ENCODE measurements at regions not wholly inside any gene's neighbourhood (a gene's known extent, or its start where the extent isn't known, plus 50 kb on each side); places are given as distances from the start of the nearest gene placed in this dataset.

DNA sequence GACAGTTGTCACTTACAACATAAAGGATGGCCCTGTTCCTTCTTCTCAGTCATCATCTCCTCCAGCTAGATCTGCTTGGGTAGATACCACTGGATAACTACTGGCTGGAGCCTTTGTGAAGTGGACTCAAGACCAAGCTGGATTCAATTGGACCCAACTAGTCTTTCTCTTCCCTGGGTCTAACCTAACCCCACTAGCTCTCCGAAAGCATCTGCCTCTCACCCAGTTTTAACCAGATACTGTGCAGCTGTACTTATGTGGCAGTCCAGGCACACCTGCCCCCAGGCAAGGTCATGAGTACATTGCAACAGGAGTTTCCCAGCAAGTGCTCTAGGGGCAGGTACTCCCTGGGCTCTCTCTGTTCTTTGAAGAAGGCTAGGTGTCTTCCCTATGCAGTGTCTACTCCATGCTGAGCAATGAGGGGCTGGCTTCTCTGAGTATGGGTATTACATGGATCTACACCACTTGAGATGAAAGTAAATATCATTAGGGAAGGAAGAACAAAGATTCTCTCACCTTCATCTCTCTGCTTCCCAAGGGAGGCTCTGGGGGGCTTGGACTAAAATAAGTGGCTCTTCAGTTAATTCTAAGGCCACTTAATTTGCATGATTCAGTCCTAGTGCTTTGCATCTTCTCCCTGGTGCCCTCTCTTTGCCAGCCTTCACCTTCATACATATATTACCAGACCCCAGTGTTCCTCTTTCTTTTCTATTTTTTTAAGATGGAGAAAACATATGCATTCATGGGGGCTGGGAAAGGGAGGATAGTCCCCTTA is 236.1 kb downstream of the NXPE2 start:
- DNase-seq (ENCODE audit: low read depth), result no peak
- H3K4me3 ChIP-seq (ENCODE audit: low read depth, low read length), result no peak overlapping the region
- TF ChIP-seq, protein P1, sequence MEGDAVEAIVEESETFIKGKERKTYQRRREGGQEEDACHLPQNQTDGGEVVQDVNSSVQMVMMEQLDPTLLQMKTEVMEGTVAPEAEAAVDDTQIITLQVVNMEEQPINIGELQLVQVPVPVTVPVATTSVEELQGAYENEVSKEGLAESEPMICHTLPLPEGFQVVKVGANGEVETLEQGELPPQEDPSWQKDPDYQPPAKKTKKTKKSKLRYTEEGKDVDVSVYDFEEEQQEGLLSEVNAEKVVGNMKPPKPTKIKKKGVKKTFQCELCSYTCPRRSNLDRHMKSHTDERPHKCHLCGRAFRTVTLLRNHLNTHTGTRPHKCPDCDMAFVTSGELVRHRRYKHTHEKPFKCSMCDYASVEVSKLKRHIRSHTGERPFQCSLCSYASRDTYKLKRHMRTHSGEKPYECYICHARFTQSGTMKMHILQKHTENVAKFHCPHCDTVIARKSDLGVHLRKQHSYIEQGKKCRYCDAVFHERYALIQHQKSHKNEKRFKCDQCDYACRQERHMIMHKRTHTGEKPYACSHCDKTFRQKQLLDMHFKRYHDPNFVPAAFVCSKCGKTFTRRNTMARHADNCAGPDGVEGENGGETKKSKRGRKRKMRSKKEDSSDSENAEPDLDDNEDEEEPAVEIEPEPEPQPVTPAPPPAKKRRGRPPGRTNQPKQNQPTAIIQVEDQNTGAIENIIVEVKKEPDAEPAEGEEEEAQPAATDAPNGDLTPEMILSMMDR (IDR thresholded peaks at IDR 0.05; ENCODE audit: insufficient read depth, low read length, poor library complexity, severe bottlenecking), result no peak
- H3K36me3 ChIP-seq (ENCODE audit: control insufficient read depth, insufficient read depth, low read length), result no peaks in the 10 kb centered on the region
- no peaks in the 10 kb centered on the region for H3K27me3 ChIP-seq (ENCODE audit: control insufficient read depth, insufficient read depth, low read length)

DNA sequence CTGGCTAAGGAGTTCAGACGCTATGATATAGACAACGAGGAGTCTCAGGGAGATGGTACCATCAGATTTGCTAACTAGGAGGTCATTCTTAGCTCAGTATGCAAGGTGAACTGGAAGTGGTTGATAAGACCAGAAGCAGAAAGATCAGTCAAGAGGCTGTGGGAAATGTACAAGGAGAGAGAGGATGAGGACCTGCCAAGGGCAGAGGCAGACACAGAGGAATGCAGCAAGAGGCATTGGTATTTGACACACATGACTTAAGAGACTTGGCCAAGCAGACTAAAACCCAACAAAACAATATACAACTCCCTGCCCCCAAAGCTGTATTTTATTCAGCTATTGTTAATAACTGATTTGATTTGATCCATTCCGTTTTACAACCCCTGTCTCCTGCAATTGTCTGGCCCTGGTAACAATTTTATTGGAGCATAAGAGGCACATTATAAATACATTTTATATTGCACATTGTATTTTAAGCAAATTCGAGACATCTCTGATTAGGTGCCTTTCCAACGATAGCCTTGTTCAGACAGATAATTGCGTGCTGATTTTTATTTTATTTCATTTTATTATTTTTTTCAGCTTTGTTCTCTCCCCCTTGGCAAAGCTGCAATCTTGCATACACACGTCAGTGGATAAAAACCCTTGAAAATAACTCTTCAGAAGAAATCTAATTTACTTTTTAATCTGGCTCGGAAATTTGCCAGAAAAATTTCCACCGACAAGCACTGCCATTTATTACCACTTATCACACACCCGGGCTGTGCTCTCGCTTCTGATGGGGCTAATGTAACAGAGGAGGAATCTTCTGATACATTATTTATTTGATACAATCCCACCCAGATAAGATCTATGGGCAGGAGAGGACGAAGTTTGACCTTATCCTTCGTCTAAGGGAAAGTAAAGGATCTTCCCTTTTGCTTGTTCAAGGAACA is 237.8 kb downstream of the NXPE2 start:
- DNase-seq (ENCODE audit: low read depth), result no peak

DNA sequence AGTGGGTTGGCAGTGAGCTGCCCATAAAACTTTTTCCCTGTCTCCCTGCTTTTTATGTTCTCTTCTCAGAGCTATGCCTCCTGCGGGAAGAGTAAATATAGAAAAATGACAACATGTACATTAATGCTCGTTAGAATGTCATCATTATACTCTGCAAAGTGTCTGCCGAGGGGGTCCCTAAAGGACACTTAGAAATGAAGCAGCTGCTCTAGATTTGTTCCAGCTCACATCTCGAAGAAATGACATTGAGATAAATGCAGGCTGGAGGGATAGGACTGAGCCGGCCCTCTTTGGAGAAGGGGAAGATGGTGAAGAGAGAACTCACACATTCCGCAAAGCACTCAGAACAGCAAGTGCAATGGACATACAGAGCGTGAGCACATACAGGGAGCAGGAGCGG is 240.0 kb downstream of the NXPE2 start:
- no peaks in the 10 kb centered on the region for H3K27me3 ChIP-seq (ENCODE audit: control insufficient read depth, insufficient read depth, low read length)
- TF ChIP-seq, protein P1 (IDR thresholded peaks at IDR 0.05; ENCODE audit: insufficient read depth, low read length, poor library complexity, severe bottlenecking), result no peak
- no peaks in the 10 kb centered on the region for H3K36me3 ChIP-seq (ENCODE audit: control insufficient read depth, insufficient read depth, low read length)
- DNase-seq (ENCODE audit: low read depth), result no peak
- H3K4me3 ChIP-seq (ENCODE audit: low read depth, low read length), result no peak overlapping the region

More for the DNA sequence above, 237.8 kb downstream of the NXPE2 start:
- Histone ChIP-seq H3K27me3 (ENCODE audit: control insufficient read depth, insufficient read depth, low read length) (no peaks in the 10 kb centered on the region), H3K4me3 (ENCODE audit: low read depth, low read length) (no peak overlapping the region), H3K36me3 (ENCODE audit: control insufficient read depth, insufficient read depth, low read length) (no peaks in the 10 kb centered on the region)
- TF ChIP-seq, protein P1 (IDR thresholded peaks at IDR 0.05; ENCODE audit: insufficient read depth, low read length, poor library complexity, severe bottlenecking), result no peak

DNA sequence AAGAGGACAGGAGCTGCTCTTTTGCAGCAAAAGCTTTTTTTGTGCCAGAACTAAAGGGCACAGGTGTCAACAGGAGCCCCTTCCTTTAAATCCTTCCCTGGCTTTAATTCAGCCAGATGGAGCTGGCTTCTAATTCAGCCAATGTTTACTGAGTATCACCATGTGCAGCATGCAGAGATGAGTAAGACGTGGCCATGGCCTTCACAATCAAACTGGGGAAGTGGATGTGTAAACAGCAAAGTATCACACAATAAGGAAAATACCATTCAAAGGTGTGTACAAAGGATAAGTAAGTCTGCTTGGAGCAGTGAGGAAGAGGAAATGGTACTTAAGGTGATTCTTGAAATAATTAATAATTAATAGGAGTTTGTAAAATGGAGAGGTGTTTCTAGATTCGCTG is 243.4 kb downstream of the NXPE2 start:
- no peak for DNase-seq (ENCODE audit: low read depth)
- Histone ChIP-seq H3K4me3 (ENCODE audit: low read depth, low read length) (no peak overlapping the region), H3K36me3 (ENCODE audit: control insufficient read depth, insufficient read depth, low read length) (no peaks in the 10 kb centered on the region), H3K27me3 (ENCODE audit: control insufficient read depth, insufficient read depth, low read length) (no peaks in the 10 kb centered on the region)
- TF ChIP-seq, protein P1 (IDR thresholded peaks at IDR 0.05; ENCODE audit: insufficient read depth, low read length, poor library complexity, severe bottlenecking), result no peak

DNA sequence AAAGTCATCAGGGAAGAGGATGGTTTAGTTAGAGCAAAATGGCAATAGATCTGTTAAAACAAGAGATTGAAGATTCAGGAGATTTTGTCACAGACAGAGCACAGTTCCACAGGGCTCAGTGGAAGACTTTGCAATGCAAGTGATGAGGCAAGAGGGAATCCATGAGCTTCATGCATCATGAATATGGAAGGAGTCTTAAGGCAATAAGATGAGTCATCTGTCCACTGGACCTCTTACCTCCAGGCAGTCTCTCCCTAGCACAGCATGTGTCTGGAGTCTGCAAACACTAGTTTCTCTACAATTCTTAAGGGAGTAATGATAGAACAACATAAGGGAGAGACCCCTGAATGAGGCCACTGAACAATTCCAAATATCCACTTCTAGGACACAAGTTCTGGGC is 245.7 kb downstream of the NXPE2 start:
- TF ChIP-seq, protein P1 (IDR thresholded peaks at IDR 0.05; ENCODE audit: insufficient read depth, low read length, poor library complexity, severe bottlenecking), result no peak
- DNase-seq (ENCODE audit: low read depth), result no peak
- Histone ChIP-seq H3K4me3 (ENCODE audit: low read depth, low read length) (no peak overlapping the region), H3K36me3 (ENCODE audit: control insufficient read depth, insufficient read depth, low read length) (no peaks in the 10 kb centered on the region), H3K27me3 (ENCODE audit: control insufficient read depth, insufficient read depth, low read length) (no peaks in the 10 kb centered on the region)

All from kidney epithelial cell (primary cell).